Karpas-422 (cell line): ENCODE measurements at regions not wholly inside any gene's neighbourhood (a gene's known extent, or its start where the extent isn't known, plus 50 kb on each side); places are given as distances from the start of the nearest gene placed in this dataset.
"Not testable (repeated sequence)": the region's sequence is repeated elsewhere in the genome, so short reads cannot be mapped to it uniquely, and the experiment has no call there.

Experiments used
- DNase-seq: peaks from one replicate; pipeline ENCODE4 v3.0.0-alpha.2; 2015
- H2AFZ ChIP-seq: fragments of 200-600 bp; sonication (generic); 2 replicates; pipeline ENCODE4 v1.6.1; 2014; ENCODE audit warnings: antibody characterized with exemption, low read length, mixed read lengths
- H3K27ac ChIP-seq: fragments of 200-600 bp; sonication (generic); 2 replicates; pipeline ENCODE4 v1.5.1; 2014; ENCODE audit warnings: mild to moderate bottlenecking, low read length, moderate library complexity
- H3K27me3 ChIP-seq: fragments of 200-600 bp; sonication (generic); 2 replicates; pipeline ENCODE4 v1.6.1; 2014; ENCODE audit warnings: low read length, mixed read lengths
- H3K36me3 ChIP-seq: fragments of 200-600 bp; sonication (generic); 2 replicates; pipeline ENCODE4 v1.6.1; 2014; ENCODE audit warnings: low read length, mixed read lengths; ENCODE audit not compliant: insufficient read depth
- H3K4me1 ChIP-seq: fragments of 200-600 bp; sonication (generic); 2 replicates; pipeline ENCODE4 v1.6.1; 2014; ENCODE audit warnings: mild to moderate bottlenecking, low read length, mixed read lengths
- H3K4me2 ChIP-seq: fragments of 200-600 bp; sonication (generic); 2 replicates; pipeline ENCODE4 v1.6.1; 2014; ENCODE audit warnings: low read length, low read depth, mild to moderate bottlenecking; ENCODE audit not compliant: poor library complexity, severe bottlenecking
- H3K4me3 ChIP-seq: fragments of 200-600 bp; sonication (generic); 2 replicates; pipeline ENCODE4 v1.5.1; 2014; ENCODE audit warnings: mild to moderate bottlenecking, antibody characterized with exemption, low read length, mixed read lengths
- H3K79me2 ChIP-seq: fragments of 200-600 bp; sonication (generic); 2 replicates; pipeline ENCODE4 v1.6.1; 2014; ENCODE audit warnings: mild to moderate bottlenecking, low read length, mixed read lengths
- H3K9ac ChIP-seq: fragments of 200-600 bp; sonication (generic); 2 replicates; pipeline ENCODE4 v1.6.0; 2014; ENCODE audit warnings: low read length
- H3K9me2 ChIP-seq: fragments of 200-600 bp; sonication (generic), shearing (Covaris generic); replicated peaks from 2 replicates; pipeline ENCODE4 v1.6.0; 2014; ENCODE audit warnings: mild to moderate bottlenecking, low read length, moderate library complexity; ENCODE audit not compliant: insufficient read depth
- H3K9me3 ChIP-seq: fragments of 300-700, 200-600 bp; sonication (generic); 2 replicates; pipeline ENCODE4 v1.6.1; 2014; ENCODE audit warnings: low read length, mixed read lengths
- H4K20me1 ChIP-seq: fragments of 200-600 bp; sonication (generic); 2 replicates; pipeline ENCODE4 v1.6.1; 2014; ENCODE audit warnings: mild to moderate bottlenecking, antibody characterized with exemption, low read length, low read depth; ENCODE audit not compliant: insufficient read depth

GRCh38 chr2:95669441-95669991, 77.7 kb downstream of the TRIM43 start:
- Histone ChIP-seq H3K9me3 (no peaks in the 10 kb centered on the region), H3K9me2 (no peaks in the 10 kb centered on the region), H3K79me2 (no peaks in the 10 kb centered on the region), H3K27ac (no peak overlapping the region), H3K4me2 (no peak overlapping the region), H3K4me3 (no peak overlapping the region), H3K9ac (no peak overlapping the region), H4K20me1 (no peaks in the 10 kb centered on the region), H3K36me3 (no peaks in the 10 kb centered on the region), H3K4me1 (peaks cover 8% of the 10 kb centered on the region), H2AFZ (peak overlapping the region; percentile 48; the same call in 1 of the 2 replicates), H3K27me3 (no peaks in the 10 kb centered on the region)
- DNase-seq: peak; percentile 60

DNA sequence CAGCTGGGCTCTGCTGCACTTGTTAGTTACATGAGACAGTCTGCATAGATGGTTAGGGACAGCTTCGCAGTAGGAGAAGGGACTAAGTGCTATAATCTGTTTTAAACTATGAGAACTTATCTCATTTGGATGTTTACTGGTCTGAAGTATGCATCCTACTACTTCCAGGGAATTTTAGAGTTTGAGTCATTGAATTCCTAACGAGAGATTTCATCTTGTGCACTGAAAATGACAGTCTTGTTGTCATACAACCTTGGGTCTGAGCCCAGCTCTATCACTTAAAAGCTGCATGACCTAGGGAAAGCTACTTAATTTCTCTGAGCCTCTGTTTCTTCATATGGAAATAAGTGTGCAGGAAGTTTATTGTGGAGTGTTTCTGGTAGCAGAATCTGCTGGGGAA, 78.4 kb downstream of the TRIM43 start:
- Histone ChIP-seq H3K27ac (no peak overlapping the region), H4K20me1 (no peaks in the 10 kb centered on the region), H3K4me1 (peaks cover 8% of the 10 kb centered on the region), H3K36me3 (no peaks in the 10 kb centered on the region), H3K9me2 (no peaks in the 10 kb centered on the region), H3K27me3 (no peaks in the 10 kb centered on the region), H2AFZ (no peak overlapping the region), H3K9me3 (no peaks in the 10 kb centered on the region), H3K4me2 (no peak overlapping the region), H3K4me3 (no peak overlapping the region), H3K9ac (no peak overlapping the region), H3K79me2 (no peaks in the 10 kb centered on the region)
- no peak for DNase-seq

DNA sequence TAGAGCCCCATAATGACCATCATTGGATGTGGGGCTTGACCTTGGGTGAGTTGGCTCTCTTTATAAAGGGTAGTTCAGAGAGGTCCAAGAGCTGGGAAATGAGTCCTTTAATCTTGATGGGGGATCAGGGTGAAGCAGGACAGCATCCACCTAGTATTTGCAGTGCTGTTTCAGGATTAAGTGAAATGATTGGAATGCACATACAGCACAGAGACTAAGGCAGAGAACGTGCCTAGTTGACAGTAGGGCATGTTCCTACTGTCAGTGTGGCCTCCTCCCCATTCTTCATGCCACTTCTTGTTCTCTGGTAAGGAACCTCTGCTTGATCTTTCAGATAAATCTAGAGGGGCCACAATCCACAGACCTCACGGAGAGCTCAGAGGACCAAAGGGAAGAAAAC, 78.9 kb downstream of the TRIM43 start:
- peaks cover 8% of the 10 kb centered on the region for H3K4me1 ChIP-seq
- DNase-seq: no peak
- no peaks in the 10 kb centered on the region for H3K9me3 ChIP-seq
- H3K36me3 ChIP-seq: no peaks in the 10 kb centered on the region
- H3K4me3 ChIP-seq: no peak overlapping the region
- H2AFZ ChIP-seq: no peak overlapping the region
- no peaks in the 10 kb centered on the region for H3K79me2 ChIP-seq
- no peak overlapping the region for H3K27ac ChIP-seq
- no peak overlapping the region for H3K4me2 ChIP-seq
- H3K9me2 ChIP-seq: no peaks in the 10 kb centered on the region
- no peaks in the 10 kb centered on the region for H4K20me1 ChIP-seq
- no peak overlapping the region for H3K9ac ChIP-seq
- H3K27me3 ChIP-seq: no peaks in the 10 kb centered on the region

DNA sequence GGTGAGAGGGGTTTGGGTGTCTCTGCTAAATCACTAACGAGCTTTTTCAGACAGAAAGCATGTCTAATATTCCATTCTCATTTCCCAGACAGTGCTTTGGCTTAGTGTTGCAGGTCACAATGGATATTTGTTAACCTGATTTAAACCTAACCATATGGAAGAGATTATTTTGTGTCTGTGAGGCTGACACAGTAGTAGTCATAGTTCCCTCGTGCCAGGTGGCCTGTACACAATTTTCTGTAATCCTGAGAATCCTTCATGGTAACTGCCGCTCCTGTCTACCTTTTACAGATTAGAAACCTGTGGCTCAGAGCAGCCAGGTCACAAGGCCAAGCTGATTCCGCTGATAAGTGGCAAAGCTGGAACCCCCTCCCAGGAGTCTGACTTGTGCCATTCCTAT, 79.4 kb downstream of the TRIM43 start:
- H3K4me3 ChIP-seq, H3K4me1 ChIP-seq, H3K4me2 ChIP-seq, H3K27ac ChIP-seq, DNase-seq, H3K79me2 ChIP-seq, H2AFZ ChIP-seq, H3K9me2 ChIP-seq, H3K9ac ChIP-seq, H3K27me3 ChIP-seq, H4K20me1 ChIP-seq, H3K36me3 ChIP-seq, H3K9me3 ChIP-seq: not testable (repeated sequence)

DNA sequence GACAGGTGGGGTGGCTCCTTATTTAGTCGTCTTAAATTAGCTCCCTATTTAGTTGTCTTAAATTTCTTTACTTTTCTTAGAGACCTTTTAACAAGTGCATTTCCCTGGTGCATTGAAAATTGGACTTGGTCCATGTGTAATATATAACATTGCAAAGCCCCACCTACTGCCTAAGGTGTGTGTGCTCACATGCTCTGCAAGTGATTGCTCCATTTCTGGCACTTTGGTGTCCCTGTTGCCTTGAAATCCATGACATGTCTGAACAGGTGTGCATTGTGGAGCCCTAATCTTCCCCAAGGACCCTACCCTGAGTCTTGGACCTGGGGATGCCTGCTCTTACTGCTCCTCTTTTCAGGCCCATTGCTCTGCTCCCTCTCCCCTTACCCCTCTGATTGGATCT, 80.2 kb downstream of the TRIM43 start:
- H3K4me3 ChIP-seq, H3K4me1 ChIP-seq, H4K20me1 ChIP-seq, H3K4me2 ChIP-seq, H3K9me3 ChIP-seq, H3K79me2 ChIP-seq, H3K36me3 ChIP-seq, H3K9ac ChIP-seq, DNase-seq, H2AFZ ChIP-seq, H3K27ac ChIP-seq, H3K27me3 ChIP-seq, H3K9me2 ChIP-seq: not testable (repeated sequence)

- not testable (repeated sequence) for H3K9ac ChIP-seq, H3K9me3 ChIP-seq, DNase-seq
These were observed 80.7 kb downstream of the TRIM43 start for GRCh38 chr2:95672500-95672899.

DNA sequence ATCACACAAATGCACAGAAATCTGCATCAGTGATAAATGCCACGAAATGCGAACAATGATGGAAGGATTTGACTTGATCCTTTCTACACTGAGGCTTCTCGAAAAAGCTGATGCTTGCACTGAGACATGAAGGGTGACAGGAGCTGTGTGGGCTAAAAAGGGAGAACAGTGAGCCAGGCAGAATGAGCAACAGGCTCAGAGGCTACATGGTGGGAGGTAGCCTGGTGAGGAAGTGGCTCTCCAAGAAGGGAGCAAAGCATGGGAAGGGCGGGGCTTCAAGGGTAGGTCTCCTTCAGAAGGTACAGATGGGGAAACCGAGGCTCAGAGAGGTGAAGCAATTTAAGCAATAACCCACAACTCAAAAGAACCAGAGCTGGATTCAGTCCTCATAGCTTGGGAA, 82.4 kb downstream of the TRIM43 start:
- no peak overlapping the region for H2AFZ ChIP-seq
- H3K9ac ChIP-seq: no peak overlapping the region
- H3K4me2 ChIP-seq: no peak overlapping the region
- H3K9me3 ChIP-seq: no peaks in the 10 kb centered on the region
- H4K20me1 ChIP-seq: no peaks in the 10 kb centered on the region
- H3K4me3 ChIP-seq: no peak overlapping the region
- no peak for DNase-seq
- H3K36me3 ChIP-seq: no peaks in the 10 kb centered on the region
- H3K27me3 ChIP-seq: no peaks in the 10 kb centered on the region
- no peaks in the 10 kb centered on the region for H3K79me2 ChIP-seq
- peaks cover 7% of the 10 kb centered on the region for H3K4me1 ChIP-seq
- no peaks in the 10 kb centered on the region for H3K9me2 ChIP-seq
- no peak overlapping the region for H3K27ac ChIP-seq

More at GRCh38 chr2:95672500-95672899, 80.7 kb downstream of the TRIM43 start:
- H3K27me3 ChIP-seq, H3K4me2 ChIP-seq, H3K79me2 ChIP-seq, H2AFZ ChIP-seq, H3K4me1 ChIP-seq, H3K9me2 ChIP-seq, H3K36me3 ChIP-seq, H3K4me3 ChIP-seq, H3K27ac ChIP-seq, H4K20me1 ChIP-seq: not testable (repeated sequence)

- H3K27ac ChIP-seq, H3K4me2 ChIP-seq, H3K36me3 ChIP-seq, DNase-seq, H3K4me1 ChIP-seq, H4K20me1 ChIP-seq, H3K9me2 ChIP-seq, H3K9me3 ChIP-seq, H3K79me2 ChIP-seq, H3K27me3 ChIP-seq, H3K9ac ChIP-seq, H2AFZ ChIP-seq, H3K4me3 ChIP-seq: not testable (repeated sequence)
These were observed 84.8 kb downstream of the TRIM43 start for GRCh38 chr2:95676573-95676972.

DNA sequence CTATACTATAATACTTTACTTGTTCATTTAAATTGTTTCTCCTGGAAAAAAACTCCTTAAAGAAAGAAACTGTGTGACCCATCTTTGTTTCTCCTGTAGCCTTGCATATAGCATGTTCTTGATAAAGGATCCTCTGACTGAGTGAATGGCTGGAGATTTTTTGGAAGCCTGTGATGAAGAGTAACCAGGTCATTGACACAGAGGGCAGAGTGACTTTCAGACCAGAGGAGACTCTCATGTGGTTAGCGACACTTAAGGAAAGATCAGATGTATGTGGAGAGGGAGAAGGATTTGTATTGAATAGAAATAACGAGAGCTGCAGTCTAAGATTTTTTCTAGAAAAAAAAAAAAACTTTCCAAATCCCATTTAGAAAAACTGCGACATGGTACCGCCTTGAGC, 85.5 kb downstream of the TRIM43 start:
- no peak overlapping the region for H2AFZ ChIP-seq
- H3K27ac ChIP-seq: no peak overlapping the region
- no peaks in the 10 kb centered on the region for H3K9me2 ChIP-seq
- no peaks in the 10 kb centered on the region for H3K79me2 ChIP-seq
- no peak overlapping the region for H3K9ac ChIP-seq
- H4K20me1 ChIP-seq: no peaks in the 10 kb centered on the region
- DNase-seq: no peak
- no peak overlapping the region for H3K4me2 ChIP-seq
- no peaks in the 10 kb centered on the region for H3K9me3 ChIP-seq
- H3K4me3 ChIP-seq: no peak overlapping the region
- no peaks in the 10 kb centered on the region for H3K27me3 ChIP-seq
- H3K4me1 ChIP-seq: no peaks in the 10 kb centered on the region
- no peaks in the 10 kb centered on the region for H3K36me3 ChIP-seq
